ENCODE measurements at regions not wholly inside any gene's neighbourhood (a gene's known extent, or its start where the extent isn't known, plus 50 kb on each side); places are given as distances from the start of the nearest gene placed in this dataset.
"Not testable (repeated sequence)": the region's sequence is repeated elsewhere in the genome, so short reads cannot be mapped to it uniquely, and the experiment has no call there.

- DNase-seq = peak; percentile 95
- under 1% methylated on average over 25 of the region's 29 CpGs for WGBS (ENCODE audit: insufficient coverage)
- H3K4me1 ChIP-seq (ENCODE audit: control insufficient read depth, insufficient read depth, low read length) = peaks cover 9% of the 10 kb centered on the region
These were observed 74.4 kb upstream of the CHD6 start for GRCh38 chr20:41692479-41693135.

GRCh38 chr20:41691443-41691842, 73.3 kb upstream of the CHD6 start:
- H3K4me3 ChIP-seq (ENCODE audit: low read length) = no peak overlapping the region
- peaks cover 9% of the 10 kb centered on the region for H3K4me1 ChIP-seq (ENCODE audit: control insufficient read depth, insufficient read depth, low read length)
- H3K9me3 ChIP-seq (replicated peaks; ENCODE audit: control insufficient read depth, low read depth, low read length) = no peaks in the 10 kb centered on the region
- no CpG with 5 or more reads among the region's 2 CpGs for WGBS (ENCODE audit: insufficient coverage)
- no peaks in the 10 kb centered on the region for H3K27me3 ChIP-seq (ENCODE audit: control insufficient read depth, insufficient read depth, low read length)
- no peaks in the 10 kb centered on the region for H3K36me3 ChIP-seq (ENCODE audit: control insufficient read depth, insufficient read depth, low read length)
- DNase-seq = no peak
- no peak overlapping the region for H3K27ac ChIP-seq (ENCODE audit: low read length)

More at GRCh38 chr20:41692479-41693135, 74.4 kb upstream of the CHD6 start:
- Histone ChIP-seq H3K27me3 (ENCODE audit: control insufficient read depth, insufficient read depth, low read length) (no peaks in the 10 kb centered on the region), H3K27ac (ENCODE audit: low read length) (peak overlapping the region; percentile 94), H3K9me3 (replicated peaks; ENCODE audit: control insufficient read depth, low read depth, low read length) (no peaks in the 10 kb centered on the region), H3K36me3 (ENCODE audit: control insufficient read depth, insufficient read depth, low read length) (no peaks in the 10 kb centered on the region), H3K4me3 (ENCODE audit: low read length) (peak overlapping the region; percentile 93)

GRCh38 chr20:41690702-41691101, 72.5 kb upstream of the CHD6 start:
- no peak for DNase-seq
- peaks cover 9% of the 10 kb centered on the region for H3K4me1 ChIP-seq (ENCODE audit: control insufficient read depth, insufficient read depth, low read length)
- no peaks in the 10 kb centered on the region for H3K36me3 ChIP-seq (ENCODE audit: control insufficient read depth, insufficient read depth, low read length)
- no peak overlapping the region for H3K27ac ChIP-seq (ENCODE audit: low read length)
- no peaks in the 10 kb centered on the region for H3K9me3 ChIP-seq (replicated peaks; ENCODE audit: control insufficient read depth, low read depth, low read length)
- H3K27me3 ChIP-seq (ENCODE audit: control insufficient read depth, insufficient read depth, low read length) = no peaks in the 10 kb centered on the region
- no peak overlapping the region for H3K4me3 ChIP-seq (ENCODE audit: low read length)
- 100% methylated on average over 1 of the region's 1 CpG for WGBS (ENCODE audit: insufficient coverage)

GRCh38 chr20:41686961-41687360, 68.8 kb upstream of the CHD6 start:
- DNase-seq = no peak
- Histone ChIP-seq H3K27me3 (ENCODE audit: control insufficient read depth, insufficient read depth, low read length) (no peaks in the 10 kb centered on the region), H3K9me3 (replicated peaks; ENCODE audit: control insufficient read depth, low read depth, low read length) (no peaks in the 10 kb centered on the region), H3K4me3 (ENCODE audit: low read length) (no peak overlapping the region), H3K36me3 (ENCODE audit: control insufficient read depth, insufficient read depth, low read length) (no peaks in the 10 kb centered on the region), H3K27ac (ENCODE audit: low read length) (no peak overlapping the region), H3K4me1 (ENCODE audit: control insufficient read depth, insufficient read depth, low read length) (no peaks in the 10 kb centered on the region)
- 100% methylated on average over 6 of the region's 6 CpGs for WGBS (ENCODE audit: insufficient coverage)

- WGBS (ENCODE audit: insufficient coverage) = 39% methylated on average over 4 of the region's 4 CpGs
- not testable (repeated sequence) for H3K36me3 ChIP-seq (ENCODE audit: control insufficient read depth, insufficient read depth, low read length); H3K4me1 ChIP-seq (ENCODE audit: control insufficient read depth, insufficient read depth, low read length); H3K27me3 ChIP-seq (ENCODE audit: control insufficient read depth, insufficient read depth, low read length); DNase-seq; H3K27ac ChIP-seq (ENCODE audit: low read length); H3K9me3 ChIP-seq (replicated peaks; ENCODE audit: control insufficient read depth, low read depth, low read length); H3K4me3 ChIP-seq (ENCODE audit: low read length)
These were observed 67.0 kb upstream of the CHD6 start for GRCh38 chr20:41685145-41685544.

GRCh38 chr20:41678799-41679198, 60.6 kb upstream of the CHD6 start:
- Histone ChIP-seq H3K36me3 (ENCODE audit: control insufficient read depth, insufficient read depth, low read length) (no peaks in the 10 kb centered on the region), H3K4me1 (ENCODE audit: control insufficient read depth, insufficient read depth, low read length) (no peaks in the 10 kb centered on the region), H3K27me3 (ENCODE audit: control insufficient read depth, insufficient read depth, low read length) (peaks cover 4% of the 10 kb centered on the region), H3K9me3 (replicated peaks; ENCODE audit: control insufficient read depth, low read depth, low read length) (no peaks in the 10 kb centered on the region), H3K27ac (ENCODE audit: low read length) (no peak overlapping the region), H3K4me3 (ENCODE audit: low read length) (no peak overlapping the region)
- no CpG with 5 or more reads among the region's 2 CpGs for WGBS (ENCODE audit: insufficient coverage)
- DNase-seq = no peak

- Histone ChIP-seq H3K36me3 (ENCODE audit: control insufficient read depth, insufficient read depth, low read length) (no peaks in the 10 kb centered on the region), H3K4me1 (ENCODE audit: control insufficient read depth, insufficient read depth, low read length) (no peaks in the 10 kb centered on the region), H3K27ac (ENCODE audit: low read length) (no peak overlapping the region), H3K4me3 (ENCODE audit: low read length) (no peak overlapping the region), H3K9me3 (replicated peaks; ENCODE audit: control insufficient read depth, low read depth, low read length) (no peaks in the 10 kb centered on the region), H3K27me3 (ENCODE audit: control insufficient read depth, insufficient read depth, low read length) (peaks cover 13% of the 10 kb centered on the region)
- no peak for DNase-seq
- WGBS (ENCODE audit: insufficient coverage) = 78% methylated on average over 1 of the region's 3 CpGs
These were observed 54.1 kb upstream of the CHD6 start for GRCh38 chr20:41672282-41672681.

GRCh38 chr20:41671143-41671542, 53.0 kb upstream of the CHD6 start:
- Histone ChIP-seq H3K27me3 (ENCODE audit: control insufficient read depth, insufficient read depth, low read length) (peaks cover 13% of the 10 kb centered on the region), H3K9me3 (replicated peaks; ENCODE audit: control insufficient read depth, low read depth, low read length) (no peaks in the 10 kb centered on the region), H3K4me1 (ENCODE audit: control insufficient read depth, insufficient read depth, low read length) (no peaks in the 10 kb centered on the region), H3K4me3 (ENCODE audit: low read length) (no peak overlapping the region), H3K27ac (ENCODE audit: low read length) (no peak overlapping the region), H3K36me3 (ENCODE audit: control insufficient read depth, insufficient read depth, low read length) (no peaks in the 10 kb centered on the region)
- 38% methylated on average over 3 of the region's 6 CpGs for WGBS (ENCODE audit: insufficient coverage)
- no peak for DNase-seq

GRCh38 chr20:41670631-41671030, 52.5 kb upstream of the CHD6 start:
- Histone ChIP-seq H3K4me3 (ENCODE audit: low read length) (no peak overlapping the region), H3K4me1 (ENCODE audit: control insufficient read depth, insufficient read depth, low read length) (no peaks in the 10 kb centered on the region)
- 71% methylated on average over 5 of the region's 6 CpGs for WGBS (ENCODE audit: insufficient coverage)

GRCh38 chr20:41669708-41670263, 51.6 kb upstream of the CHD6 start:
- Histone ChIP-seq H3K9me3 (replicated peaks; ENCODE audit: control insufficient read depth, low read depth, low read length) (no peaks in the 10 kb centered on the region), H3K36me3 (ENCODE audit: control insufficient read depth, insufficient read depth, low read length) (no peaks in the 10 kb centered on the region), H3K4me1 (ENCODE audit: control insufficient read depth, insufficient read depth, low read length) (no peaks in the 10 kb centered on the region), H3K4me3 (ENCODE audit: low read length) (no peak overlapping the region), H3K27ac (ENCODE audit: low read length) (no peak overlapping the region), H3K27me3 (ENCODE audit: control insufficient read depth, insufficient read depth, low read length) (peaks cover 13% of the 10 kb centered on the region)
- WGBS (ENCODE audit: insufficient coverage) = 35% methylated on average over 6 of the region's 6 CpGs
- DNase-seq = no peak

More at GRCh38 chr20:41670631-41671030, 52.5 kb upstream of the CHD6 start:
- H3K27ac ChIP-seq (ENCODE audit: low read length) = no peak overlapping the region
- H3K9me3 ChIP-seq (replicated peaks; ENCODE audit: control insufficient read depth, low read depth, low read length) = no peaks in the 10 kb centered on the region
- DNase-seq = no peak
- H3K36me3 ChIP-seq (ENCODE audit: control insufficient read depth, insufficient read depth, low read length) = no peaks in the 10 kb centered on the region
- peaks cover 13% of the 10 kb centered on the region for H3K27me3 ChIP-seq (ENCODE audit: control insufficient read depth, insufficient read depth, low read length)

Data from muscle of leg (tissue), 3 donors.